HG03432 (cell line): ENCODE measurements at regions not wholly inside any gene's neighbourhood (a gene's known extent, or its start where the extent isn't known, plus 50 kb on each side); places are given as distances from the start of the nearest gene placed in this dataset.
"Not testable (repeated sequence)": the region's sequence is repeated elsewhere in the genome, so short reads cannot be mapped to it uniquely, and the experiment has no call there.

Experiments used
- ATAC-seq: cut with Tn5 transposase; IDR thresholded peaks from one replicate; pipeline ENCODE4 v1.9.1; 2021; ENCODE audit warnings: mild to moderate bottlenecking, moderate library complexity; ENCODE audit not compliant: unreplicated experiment

DNA sequence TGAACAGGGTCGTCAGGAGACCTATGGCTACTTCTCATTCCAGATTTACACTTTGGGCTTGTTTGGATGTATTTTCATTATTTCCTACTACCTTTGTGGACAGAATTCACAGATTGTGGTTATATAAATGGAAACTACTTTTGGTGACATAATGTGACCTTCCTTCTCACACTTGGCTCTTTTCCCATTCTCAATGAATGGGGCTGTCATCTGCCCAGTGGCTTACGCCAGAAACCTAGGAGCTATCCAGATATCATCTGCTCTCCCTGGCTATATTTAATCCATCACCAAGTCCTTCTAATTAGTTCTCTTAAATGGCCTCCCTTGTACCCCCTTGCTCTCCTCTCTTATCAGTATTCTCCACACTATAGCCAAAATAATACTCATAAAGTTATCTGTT is 1606.8 kb downstream of the KHDRBS2 start:
- no peak for ATAC-seq

DNA sequence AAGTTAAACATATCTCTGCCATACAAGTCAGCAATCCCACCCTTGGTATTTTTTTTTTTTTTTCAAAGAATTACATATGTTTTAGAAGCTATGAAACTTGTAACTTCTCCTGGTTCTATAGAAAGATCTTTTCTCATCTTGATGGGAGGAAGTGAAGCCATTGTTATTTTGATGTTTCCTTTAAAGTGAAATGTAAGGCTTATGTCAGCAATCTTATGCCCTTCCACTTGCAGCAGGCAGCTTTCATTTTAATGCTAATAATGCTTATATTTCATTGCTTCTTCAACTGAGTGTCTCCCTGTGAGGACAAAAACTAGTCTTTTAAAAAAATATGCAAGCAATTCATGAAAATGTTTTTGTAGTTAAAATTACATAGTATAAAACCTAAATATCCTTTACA is 1614.7 kb downstream of the KHDRBS2 start:
- ATAC-seq, result no peak

- no peak for ATAC-seq
Observed at GRCh38 chr6:60670036-60670435, 1616.0 kb downstream of the KHDRBS2 start.

GRCh38 chr6:60668428-60668827 is 1617.6 kb downstream of the KHDRBS2 start:
- ATAC-seq, result no peak

DNA sequence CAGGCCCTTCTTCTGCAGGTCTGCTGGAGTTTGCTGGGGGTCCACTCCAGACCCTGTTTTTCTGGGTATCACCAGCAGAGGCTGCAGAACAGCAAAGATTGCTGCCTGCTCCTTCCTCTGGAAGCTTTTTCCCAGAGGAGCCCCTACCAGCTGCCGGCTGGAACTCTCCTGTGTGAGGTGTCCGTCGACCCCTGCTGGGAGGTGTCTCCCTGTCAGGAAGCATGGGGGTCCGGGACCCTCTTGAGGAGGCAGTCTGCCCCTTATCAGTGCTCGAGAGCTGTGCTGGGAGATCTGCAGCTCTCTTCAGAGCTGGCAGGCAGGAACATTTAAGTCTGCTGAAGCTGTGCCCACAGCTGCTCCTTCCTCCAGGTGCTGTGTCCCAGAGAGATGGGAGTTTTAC is 1622.8 kb downstream of the KHDRBS2 start:
- ATAC-seq, result not testable (repeated sequence)

DNA sequence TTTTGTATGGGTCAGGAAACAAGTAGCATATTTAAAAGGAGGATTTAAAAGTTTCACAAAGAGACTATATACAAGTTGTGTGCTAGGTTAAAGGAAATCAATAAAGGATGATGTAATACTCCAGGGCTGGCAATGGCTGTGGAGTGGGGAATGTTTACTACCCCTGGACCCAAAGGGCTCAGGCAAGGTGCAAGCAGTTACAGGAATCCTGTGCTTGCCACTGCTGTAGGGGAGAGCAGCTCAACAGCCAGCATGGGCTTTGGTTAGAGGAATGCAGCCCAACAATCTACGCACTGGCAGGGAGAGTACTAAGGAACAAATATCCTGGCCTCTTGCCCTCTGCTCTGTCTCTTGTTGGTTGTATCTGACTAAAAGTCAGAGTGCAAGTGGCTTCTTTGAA is 1642.2 kb downstream of the KHDRBS2 start:
- ATAC-seq, result no peak

GRCh38 chr6:60639185-60639584 is 1646.8 kb downstream of the KHDRBS2 start:
- ATAC-seq, result not testable (repeated sequence)
